PC-9 (cell line): ENCODE measurements at regions not wholly inside any gene's neighbourhood (a gene's known extent, or its start where the extent isn't known, plus 50 kb on each side); places are given as distances from the start of the nearest gene placed in this dataset.

Experiments
- BruUV-seq: library from RNA; stranded (reverse); fragments of 400-500 nt; replicated peaks from 2 replicates; lab custom pipeline; 2021; lab: Mats Ljungman, UMichigan
- CTCF ChIA-PET: fragments of 300-600 bp; sonication (Branson Sonifier 250); formaldehyde crosslinking; loops from one replicate; lab custom pipeline; 2022; ENCODE audit warnings: antibody characterized with exemption; lab: Charles Lee
- POLR2A ChIA-PET: fragments of 300-600 bp; sonication (Branson Sonifier 250); formaldehyde crosslinking; loops from one replicate; lab custom pipeline; 2022; ENCODE audit warnings: antibody characterized with exemption; ENCODE audit not compliant: unreplicated experiment; lab: Charles Lee
- DNase-seq, 2 experiments: peaks; one replicate each; pipeline versions ENCODE4 v3.0.0 to v3.0.0-alpha.2; 2015 to 2022; ENCODE audit warnings: mixed read lengths in 1 of 2
- H2AFZ ChIP-seq: fragments of 200-600 bp; sonication (generic); 2 replicates; pipeline ENCODE4 v1.8.1; 2017; ENCODE audit warnings: antibody characterized with exemption
- H3F3A ChIP-seq: fragments of 200-600 bp; sonication (generic); 2 replicates; pipeline ENCODE4 v1.8.1; 2017; ENCODE audit warnings: antibody characterized with exemption, mild to moderate bottlenecking, low read depth; ENCODE audit not compliant: insufficient read depth
- H3K27ac ChIP-seq: fragments of 200-600 bp; sonication (generic); 2 replicates; pipeline ENCODE4 v1.6.1; 2016; ENCODE audit warnings: mixed run types
- H3K27me3 ChIP-seq: fragments of 200-600 bp; sonication (generic); 2 replicates; pipeline ENCODE4 v1.6.1; 2016; ENCODE audit warnings: low read depth, mixed run types; ENCODE audit not compliant: insufficient read depth
- H3K36me3 ChIP-seq: fragments of 200-600 bp; sonication (generic); 2 replicates; pipeline ENCODE4 v1.6.1; 2016; ENCODE audit warnings: low read depth, mixed run types
- H3K4me1 ChIP-seq: fragments of 200-600 bp; sonication (generic); replicated peaks from 2 replicates; pipeline ENCODE4 v1.6.1; 2016; ENCODE audit warnings: mixed run types; ENCODE audit not compliant: insufficient read depth
- H3K4me2 ChIP-seq: fragments of 200-600 bp; sonication (generic); 2 replicates; pipeline ENCODE4 v1.6.1; 2017; ENCODE audit warnings: mixed run types
- H3K4me3 ChIP-seq: fragments of 200-600 bp; sonication (generic); 2 replicates; pipeline ENCODE4 v1.6.1; 2016; ENCODE audit warnings: mixed run types
- H3K79me2 ChIP-seq: fragments of 200-600 bp; sonication (generic); 2 replicates; pipeline ENCODE4 v1.6.1; 2017; ENCODE audit warnings: low read depth, mixed run types
- H3K9me2 ChIP-seq: fragments of 200-600 bp; sonication (generic); 2 replicates; pipeline ENCODE4 v1.8.1; 2017; ENCODE audit warnings: mild to moderate bottlenecking; ENCODE audit not compliant: insufficient read depth
- H3K9me3 ChIP-seq: fragments of 200-600 bp; sonication (generic); 2 replicates; pipeline ENCODE4 v1.8.1; 2016; ENCODE audit warnings: low read depth; ENCODE audit not compliant: insufficient read depth
- H4K20me1 ChIP-seq: fragments of 200-600 bp; sonication (generic); 2 replicates; pipeline ENCODE4 v1.8.1; 2017; ENCODE audit not compliant: insufficient read depth
- EZH2 ChIP-seq: fragments of 200-600 bp; sonication (generic); IDR thresholded peaks from 2 replicates; pipeline ENCODE4 v1.8.0; 2017; ENCODE audit warnings: antibody characterized with exemption, low read depth
- intact Hi-C: fragments of 100-400 bp; cut with micrococcal nuclease; formaldehyde crosslinking; loops from one replicate; pipeline ENCODE4 v1.10.0; 2022; ENCODE audit not compliant: unreplicated experiment
- TF ChIP-seq, protein P1 (sequence below): fragments of 200-600 bp; sonication (generic); conservative IDR thresholded peaks from 2 replicates; pipeline ENCODE4 v1.6.1; 2017; ENCODE audit warnings: mixed run types, antibody characterized with exemption, mild to moderate bottlenecking, moderate library complexity

GRCh38 chr4:57588557-57588956 lies 478.4 kb upstream of the IGFBP7 start:
- Histone ChIP-seq H3K36me3 (no peaks in the 10 kb centered on the region), H3K4me2 (no peak overlapping the region), H2AFZ (no peak overlapping the region), H4K20me1 (no peaks in the 10 kb centered on the region), H3K27ac (no peak overlapping the region), H3K79me2 (no peaks in the 10 kb centered on the region), H3F3A (no peaks in the 10 kb centered on the region), H3K4me3 (no peak overlapping the region), H3K9me3 (no peaks in the 10 kb centered on the region), H3K27me3 (no peaks in the 10 kb centered on the region), H3K4me1 (no peaks in the 10 kb centered on the region), H3K9me2 (no peaks in the 10 kb centered on the region)
- intact Hi-C loops: no loop called here
- POLR2A ChIA-PET: no interaction called here
- CTCF ChIA-PET: no interaction called here
- BruUV-seq: no TSS peak
- TF ChIP-seq, protein P1, sequence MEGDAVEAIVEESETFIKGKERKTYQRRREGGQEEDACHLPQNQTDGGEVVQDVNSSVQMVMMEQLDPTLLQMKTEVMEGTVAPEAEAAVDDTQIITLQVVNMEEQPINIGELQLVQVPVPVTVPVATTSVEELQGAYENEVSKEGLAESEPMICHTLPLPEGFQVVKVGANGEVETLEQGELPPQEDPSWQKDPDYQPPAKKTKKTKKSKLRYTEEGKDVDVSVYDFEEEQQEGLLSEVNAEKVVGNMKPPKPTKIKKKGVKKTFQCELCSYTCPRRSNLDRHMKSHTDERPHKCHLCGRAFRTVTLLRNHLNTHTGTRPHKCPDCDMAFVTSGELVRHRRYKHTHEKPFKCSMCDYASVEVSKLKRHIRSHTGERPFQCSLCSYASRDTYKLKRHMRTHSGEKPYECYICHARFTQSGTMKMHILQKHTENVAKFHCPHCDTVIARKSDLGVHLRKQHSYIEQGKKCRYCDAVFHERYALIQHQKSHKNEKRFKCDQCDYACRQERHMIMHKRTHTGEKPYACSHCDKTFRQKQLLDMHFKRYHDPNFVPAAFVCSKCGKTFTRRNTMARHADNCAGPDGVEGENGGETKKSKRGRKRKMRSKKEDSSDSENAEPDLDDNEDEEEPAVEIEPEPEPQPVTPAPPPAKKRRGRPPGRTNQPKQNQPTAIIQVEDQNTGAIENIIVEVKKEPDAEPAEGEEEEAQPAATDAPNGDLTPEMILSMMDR: no peak
- no peak for TF ChIP-seq EZH2
- DNase-seq: no peak

DNA sequence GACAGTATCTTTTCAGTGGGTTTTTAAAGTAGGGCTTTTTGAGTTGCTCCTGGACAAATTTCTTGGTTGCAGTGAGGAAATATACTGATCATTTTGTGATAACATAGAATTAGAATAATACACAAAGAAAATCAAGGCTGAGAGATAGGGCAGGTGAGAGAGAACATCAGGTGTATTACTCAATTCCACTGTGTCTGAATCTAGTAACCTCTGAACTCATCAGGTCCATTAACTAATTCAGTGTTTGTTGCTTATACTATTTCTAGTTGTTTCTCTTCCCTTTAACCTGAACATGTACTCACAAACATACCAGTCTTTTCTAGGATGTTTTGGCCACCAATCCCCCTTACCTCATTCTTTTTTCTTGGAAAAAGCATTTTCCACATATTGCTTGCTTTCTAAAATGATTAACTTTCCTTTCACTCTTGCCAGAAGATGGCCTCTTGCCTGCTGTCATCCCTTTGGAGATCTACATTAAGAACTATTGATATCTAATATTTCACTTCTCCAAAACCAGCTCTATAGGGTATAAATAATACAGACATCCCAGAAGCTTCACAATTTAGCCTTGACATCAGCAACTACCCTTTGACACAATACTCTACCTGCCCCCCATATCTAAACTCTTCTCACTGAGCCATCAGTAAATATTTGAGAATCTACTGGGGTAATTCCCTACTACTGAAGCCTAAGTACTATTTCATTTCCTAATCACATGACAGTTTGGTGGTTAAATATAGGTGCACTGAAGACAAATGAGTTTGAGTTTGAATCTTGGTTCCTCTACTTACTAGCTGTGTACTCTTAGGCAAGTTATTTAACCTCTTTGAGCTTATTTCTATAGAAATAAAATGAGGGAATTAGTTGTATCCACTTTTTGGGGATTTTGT lies 470.8 kb upstream of the IGFBP7 start:
- Histone ChIP-seq H2AFZ (no peak overlapping the region), H3K36me3 (no peaks in the 10 kb centered on the region), H3F3A (no peaks in the 10 kb centered on the region), H3K9me3 (no peaks in the 10 kb centered on the region), H3K9me2 (no peaks in the 10 kb centered on the region), H4K20me1 (no peaks in the 10 kb centered on the region), H3K4me2 (no peak overlapping the region), H3K27ac (no peak overlapping the region), H3K4me1 (no peaks in the 10 kb centered on the region), H3K4me3 (no peak overlapping the region), H3K79me2 (no peaks in the 10 kb centered on the region), H3K27me3 (no peaks in the 10 kb centered on the region)
- intact Hi-C loops: no loop called here
- no TSS peak for BruUV-seq
- CTCF ChIA-PET: no interaction called here
- TF ChIP-seq, protein P1: no peak
- TF ChIP-seq EZH2: no peak
- POLR2A ChIA-PET: no interaction called here
- no peak for DNase-seq

DNA sequence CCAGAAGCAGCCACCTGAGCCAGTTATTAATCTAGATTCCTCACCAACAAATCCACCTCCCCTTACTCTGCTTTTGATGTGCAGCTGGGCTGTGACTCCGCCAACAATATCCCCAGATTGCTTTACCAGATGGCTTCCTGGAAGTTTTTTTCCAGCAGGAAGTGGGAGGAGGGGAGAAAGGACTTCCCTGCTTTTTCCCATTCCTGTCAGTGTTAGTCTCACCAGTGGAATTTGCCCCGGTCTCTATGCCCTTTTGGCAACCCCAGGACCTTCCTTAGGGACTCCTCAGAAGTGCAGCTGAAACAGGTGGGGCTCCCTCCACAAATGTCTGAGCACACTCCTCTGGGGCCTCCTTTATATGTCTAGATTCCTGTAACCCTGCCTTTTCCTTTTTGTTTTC lies 465.2 kb upstream of the IGFBP7 start:
- H3K79me2 ChIP-seq: no peaks in the 10 kb centered on the region
- no peak for DNase-seq
- no peaks in the 10 kb centered on the region for H3F3A ChIP-seq
- no peak overlapping the region for H3K27ac ChIP-seq
- no peak overlapping the region for H2AFZ ChIP-seq
- no peaks in the 10 kb centered on the region for H3K9me3 ChIP-seq
- BruUV-seq: no TSS peak
- H3K4me1 ChIP-seq: no peaks in the 10 kb centered on the region
- no peak overlapping the region for H3K4me2 ChIP-seq
- ChIA-PET POLR2A (no interaction called here), CTCF (no interaction called here)
- H3K36me3 ChIP-seq: no peaks in the 10 kb centered on the region
- no peaks in the 10 kb centered on the region for H3K9me2 ChIP-seq
- H3K4me3 ChIP-seq: no peak overlapping the region
- no peaks in the 10 kb centered on the region for H3K27me3 ChIP-seq
- no peaks in the 10 kb centered on the region for H4K20me1 ChIP-seq
- TF ChIP-seq EZH2: no peak
- intact Hi-C loops: no loop called here
